ENCODE measurements at regions not wholly inside any gene's neighbourhood (a gene's known extent, or its start where the extent isn't known, plus 50 kb on each side); places are given as distances from the start of the nearest gene placed in this dataset.

DNA sequence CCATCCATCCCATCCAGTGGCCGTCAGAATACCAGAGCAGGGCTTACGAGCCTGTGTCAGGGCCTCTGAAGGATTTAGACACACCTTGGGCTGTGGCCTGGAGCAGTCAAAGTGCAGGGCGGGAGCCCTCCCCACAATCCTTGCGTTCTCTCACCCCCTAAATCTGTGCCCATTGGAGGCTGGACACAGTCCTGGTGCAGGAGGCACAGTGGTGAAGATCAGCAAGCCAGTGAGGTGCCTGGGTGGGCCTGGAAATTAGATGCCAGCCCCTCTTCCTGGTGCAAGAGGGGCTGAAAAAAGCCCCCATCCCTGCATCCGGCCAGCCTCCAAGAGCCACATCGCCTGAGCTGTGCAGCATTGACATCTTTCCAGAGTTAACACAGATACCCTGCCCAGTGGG lies 1045.8 kb downstream of the TBC1D22A start:
- H3K4me1 Mint-ChIP-seq, result peaks cover 0 to 6% of the 10 kb centered on the region in 2 donors
- H3K36me3 Mint-ChIP-seq, result no peaks in the 10 kb centered on the region
- ATAC-seq (no peak), DNase-seq (no peak)
- intact Hi-C loops (cut with micrococcal nuclease), result no loop called here
- no peak for TF ChIP-seq CTCF (IDR thresholded peaks at IDR 0.05)
- H3K27ac Mint-ChIP-seq, result no peak overlapping the region
- H3K9me3 ChIP-seq (ENCODE audit: control insufficient read depth, insufficient read depth, low read length), result no peaks in the 10 kb centered on the region
- H3K27ac ChIP-seq (ENCODE audit: low read length), result no peak overlapping the region
- no peak overlapping the region for H3K4me3 ChIP-seq (ENCODE audit: low read length)
- H3K27me3 Mint-ChIP-seq (ENCODE audit: low read depth in 2 of 2), result peaks cover 13 to 21% of the 10 kb centered on the region in 2 donors
- 70% methylated on average over 6 of the region's 6 CpGs for WGBS (ENCODE audit: insufficient coverage)
- no peaks in the 10 kb centered on the region for H3K27me3 ChIP-seq (ENCODE audit: control insufficient read depth, insufficient read depth, low read length)
- H3K4me1 ChIP-seq (ENCODE audit: control insufficient read depth, insufficient read depth, low read length), result no peaks in the 10 kb centered on the region
- H3K4me3 Mint-ChIP-seq, result no peak overlapping the region
- H3K36me3 ChIP-seq (ENCODE audit: control insufficient read depth, insufficient read depth, low read length), result no peaks in the 10 kb centered on the region
- H3K9me3 Mint-ChIP-seq, result peaks cover 0 to 4% of the 10 kb centered on the region in 2 donors

DNA sequence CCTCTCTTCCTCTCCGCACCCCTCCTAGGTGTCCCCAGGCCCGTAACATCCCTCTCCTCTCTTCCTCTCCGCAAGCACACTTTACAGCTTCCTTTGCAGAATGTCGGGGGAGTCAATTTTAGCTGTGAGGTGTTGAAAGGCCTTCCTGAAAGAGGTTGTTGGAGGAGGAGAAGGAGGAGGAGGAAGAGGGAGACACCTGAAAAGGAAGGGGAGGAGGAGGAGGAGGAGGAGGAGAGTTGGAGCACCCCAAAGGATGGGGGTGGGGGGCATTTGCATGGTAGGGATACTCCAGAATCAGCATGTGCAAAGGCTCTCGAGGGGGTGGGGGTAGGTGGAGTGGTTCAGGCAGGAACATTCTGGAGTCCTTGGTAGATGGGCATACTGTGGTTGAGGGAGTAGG lies 1045.1 kb downstream of the TBC1D22A start:
- Histone ChIP-seq H3K36me3 (ENCODE audit: control insufficient read depth, insufficient read depth, low read length) (no peaks in the 10 kb centered on the region), H3K9me3 (ENCODE audit: control insufficient read depth, insufficient read depth, low read length) (no peaks in the 10 kb centered on the region), H3K27ac (ENCODE audit: low read length) (no peak overlapping the region), H3K27me3 (ENCODE audit: control insufficient read depth, insufficient read depth, low read length) (no peaks in the 10 kb centered on the region), H3K4me1 (ENCODE audit: control insufficient read depth, insufficient read depth, low read length) (no peaks in the 10 kb centered on the region), H3K4me3 (ENCODE audit: low read length) (no peak overlapping the region)
- Mint-ChIP-seq H3K27me3 (ENCODE audit: low read depth in 2 of 2) (peaks cover 13 to 19% of the 10 kb centered on the region in 2 donors), H3K4me1 (peaks cover 0 to 6% of the 10 kb centered on the region in 2 donors), H3K4me3 (no peak overlapping the region), H3K36me3 (no peaks in the 10 kb centered on the region), H3K9me3 (peaks cover 0 to 4% of the 10 kb centered on the region in 2 donors), H3K27ac (no peak overlapping the region)
- intact Hi-C loops (cut with micrococcal nuclease), result no loop called here
- DNase-seq (no peak), ATAC-seq (no peak)
- 40% methylated on average over 3 of the region's 5 CpGs for WGBS (ENCODE audit: insufficient coverage)
- TF ChIP-seq CTCF (IDR thresholded peaks at IDR 0.05), result no peak

GRCh38 chr22:47806894-47807293 lies 1044.4 kb downstream of the TBC1D22A start:
- intact Hi-C loops (cut with micrococcal nuclease), result no loop called here
- Histone ChIP-seq H3K27me3 (ENCODE audit: control insufficient read depth, insufficient read depth, low read length) (no peaks in the 10 kb centered on the region), H3K36me3 (ENCODE audit: control insufficient read depth, insufficient read depth, low read length) (no peaks in the 10 kb centered on the region), H3K27ac (ENCODE audit: low read length) (no peak overlapping the region), H3K4me3 (ENCODE audit: low read length) (no peak overlapping the region), H3K9me3 (ENCODE audit: control insufficient read depth, insufficient read depth, low read length) (no peaks in the 10 kb centered on the region), H3K4me1 (ENCODE audit: control insufficient read depth, insufficient read depth, low read length) (no peaks in the 10 kb centered on the region)
- peaks cover 0 to 6% of the 10 kb centered on the region in 2 donors for H3K4me1 Mint-ChIP-seq
- H3K9me3 Mint-ChIP-seq, result peaks cover 0 to 4% of the 10 kb centered on the region in 2 donors
- no peak for DNase-seq
- H3K36me3 Mint-ChIP-seq, result no peaks in the 10 kb centered on the region
- ATAC-seq, result no peak
- TF ChIP-seq CTCF (IDR thresholded peaks at IDR 0.05), result no peak
- no peak overlapping the region for H3K27ac Mint-ChIP-seq
- no peak overlapping the region for H3K4me3 Mint-ChIP-seq
- peaks cover 19 to 22% of the 10 kb centered on the region in 2 donors for H3K27me3 Mint-ChIP-seq (ENCODE audit: low read depth in 2 of 2)
- WGBS (ENCODE audit: insufficient coverage), result 81% methylated on average over 7 of the region's 8 CpGs

- Mint-ChIP-seq H3K27me3 (ENCODE audit: low read depth in 2 of 2) (peaks cover 21 to 26% of the 10 kb centered on the region in 2 donors), H3K36me3 (no peaks in the 10 kb centered on the region), H3K4me3 (no peak overlapping the region), H3K4me1 (peaks cover 0 to 6% of the 10 kb centered on the region in 2 donors), H3K9me3 (peaks cover 0 to 4% of the 10 kb centered on the region in 2 donors), H3K27ac (no peak overlapping the region)
- intact Hi-C loops (cut with micrococcal nuclease), result no loop called here
- ATAC-seq, result no peak
- Histone ChIP-seq H3K4me1 (ENCODE audit: control insufficient read depth, insufficient read depth, low read length) (no peaks in the 10 kb centered on the region), H3K27me3 (ENCODE audit: control insufficient read depth, insufficient read depth, low read length) (no peaks in the 10 kb centered on the region), H3K9me3 (ENCODE audit: control insufficient read depth, insufficient read depth, low read length) (no peaks in the 10 kb centered on the region), H3K27ac (ENCODE audit: low read length) (no peak overlapping the region), H3K36me3 (ENCODE audit: control insufficient read depth, insufficient read depth, low read length) (no peaks in the 10 kb centered on the region), H3K4me3 (ENCODE audit: low read length) (no peak overlapping the region)
- no peak for DNase-seq
- no peak for TF ChIP-seq CTCF (IDR thresholded peaks at IDR 0.05)
- 91% methylated on average over 6 of the region's 6 CpGs for WGBS (ENCODE audit: insufficient coverage)
These were observed 1043.0 kb downstream of the TBC1D22A start for GRCh38 chr22:47805394-47805935.
